Left lobe of liver (tissue), 2 donors: ENCODE measurements at regions not wholly inside any gene's neighbourhood (a gene's known extent, or its start where the extent isn't known, plus 50 kb on each side); places are given as distances from the start of the nearest gene placed in this dataset.

Experiments used
- ATAC-seq: fragments of 200-7000 bp; cut with Tn5 transposase; one replicate; pipeline ENCODE4 v1.9.1; 2020; ENCODE audit warnings: mild to moderate bottlenecking, moderate library complexity
- DNase-seq: peaks from one replicate; pipeline ENCODE4 v3.0.0-alpha.2; 2020; ENCODE audit warnings: low spot score
- donor health status: DM: no; HTN: no; CAD: no; lungs with moderate emphysema.
- donor health status: DM: no; HTN: yes; CAD: no.

DNA sequence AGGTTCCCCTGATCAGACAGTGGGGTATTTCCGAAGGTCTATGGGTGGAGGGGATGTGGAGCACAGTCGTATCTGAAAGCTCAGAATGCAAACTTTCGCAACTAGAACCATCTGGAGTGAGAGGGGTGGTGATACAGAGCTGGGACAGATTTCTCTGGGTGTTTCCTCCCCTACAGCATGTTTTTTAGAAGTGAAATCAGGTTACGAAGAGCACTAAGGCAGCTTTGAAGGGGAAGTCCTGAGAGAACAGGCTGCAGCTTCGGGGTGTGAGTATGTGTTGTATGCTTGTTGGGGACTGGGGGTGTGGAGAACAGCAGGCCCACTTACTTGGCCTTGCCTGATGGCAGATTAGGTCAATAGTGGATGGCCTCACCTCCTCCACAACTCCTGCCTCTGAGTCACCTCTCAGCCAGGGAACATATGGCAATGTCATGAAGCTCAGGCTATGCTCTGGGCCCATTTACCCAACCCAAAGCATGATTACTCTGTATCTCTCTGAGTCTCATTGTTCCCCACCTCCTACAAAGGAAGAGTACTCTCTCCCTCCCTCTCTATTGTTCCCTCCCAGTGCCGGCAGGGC is 107.2 kb upstream of the RASGRP1 start:
- ATAC-seq: no peak
- DNase-seq: no peak

DNA sequence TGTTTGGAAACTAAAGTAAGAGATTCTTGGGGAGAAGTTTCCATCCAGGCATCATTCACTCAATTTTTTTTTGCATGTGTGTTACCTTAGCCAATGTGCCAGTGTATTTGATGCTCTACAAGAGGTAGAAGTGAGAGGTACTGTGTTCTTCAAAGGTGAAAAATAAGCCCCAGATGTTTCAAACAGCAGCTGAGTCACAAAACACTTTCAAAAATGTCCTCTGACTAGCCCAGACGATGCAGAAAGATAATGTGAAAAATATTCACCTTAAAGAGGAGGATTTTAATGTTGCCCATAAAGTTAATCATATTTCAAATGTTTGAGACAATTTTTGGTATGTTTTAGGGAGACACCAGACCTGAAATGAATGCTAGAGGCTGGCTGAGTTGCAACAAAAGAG is 107.7 kb upstream of the RASGRP1 start:
- DNase-seq (no peak), ATAC-seq (no peak)

DNA sequence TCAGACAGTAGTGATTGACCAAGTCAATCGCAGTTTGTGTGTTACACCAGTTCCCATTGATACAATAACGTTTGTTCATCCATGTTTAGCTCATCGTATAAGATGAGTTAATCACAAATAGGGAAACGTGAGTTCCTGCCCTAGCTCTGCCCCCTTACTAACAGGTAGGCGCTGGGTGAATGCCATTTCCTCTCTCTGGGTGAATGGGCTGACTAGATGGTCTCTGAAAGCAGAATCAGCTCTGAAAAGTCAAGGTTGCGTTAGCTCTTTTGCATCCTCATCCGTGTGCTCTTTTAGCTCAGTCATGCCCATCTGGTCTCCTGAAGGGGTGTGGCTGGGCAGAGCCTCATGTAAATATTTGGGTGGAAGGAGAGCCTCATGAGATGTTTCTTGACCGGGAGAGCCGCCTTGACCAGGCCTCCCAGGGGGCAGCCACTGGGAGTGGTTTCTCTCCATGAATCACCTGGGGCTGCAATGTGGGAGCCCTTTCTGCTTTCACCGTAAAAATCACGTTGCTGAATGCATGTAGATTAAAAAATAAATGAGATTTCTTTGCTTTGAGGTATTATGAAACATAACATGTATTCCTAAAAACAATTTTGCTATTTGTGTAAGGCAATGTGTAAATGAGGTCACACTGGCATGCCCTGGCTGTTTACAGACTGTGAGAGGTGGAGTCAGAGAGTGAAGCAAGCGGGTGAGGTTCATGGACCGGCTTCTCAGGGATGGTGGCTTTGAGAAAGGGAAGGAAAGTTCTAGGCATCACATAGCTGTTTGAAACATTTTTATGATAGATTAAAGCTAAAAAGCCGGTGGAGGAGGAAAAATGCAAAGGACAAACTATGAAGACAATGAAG is 108.4 kb upstream of the RASGRP1 start:
- DNase-seq (no peak), ATAC-seq (no peak)

DNA sequence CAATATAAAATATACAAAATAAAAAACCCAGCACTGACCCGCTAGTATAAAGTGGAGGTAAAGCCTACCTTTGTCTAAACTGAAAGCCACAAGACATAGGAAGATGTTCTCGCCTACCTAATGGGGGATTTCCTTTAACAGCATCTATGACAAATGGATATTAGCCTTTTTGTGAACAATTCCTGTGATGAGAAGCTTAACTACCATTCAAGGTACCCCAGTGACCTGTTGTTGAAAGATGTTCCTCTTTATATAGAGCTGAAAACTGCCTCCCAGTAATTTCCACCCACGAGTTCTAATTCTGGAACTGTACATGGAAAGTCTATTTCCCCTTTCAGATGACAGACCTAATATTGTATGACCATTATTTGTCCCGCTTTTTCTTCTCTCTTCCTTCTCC is 109.8 kb upstream of the RASGRP1 start:
- no peak for ATAC-seq

DNA sequence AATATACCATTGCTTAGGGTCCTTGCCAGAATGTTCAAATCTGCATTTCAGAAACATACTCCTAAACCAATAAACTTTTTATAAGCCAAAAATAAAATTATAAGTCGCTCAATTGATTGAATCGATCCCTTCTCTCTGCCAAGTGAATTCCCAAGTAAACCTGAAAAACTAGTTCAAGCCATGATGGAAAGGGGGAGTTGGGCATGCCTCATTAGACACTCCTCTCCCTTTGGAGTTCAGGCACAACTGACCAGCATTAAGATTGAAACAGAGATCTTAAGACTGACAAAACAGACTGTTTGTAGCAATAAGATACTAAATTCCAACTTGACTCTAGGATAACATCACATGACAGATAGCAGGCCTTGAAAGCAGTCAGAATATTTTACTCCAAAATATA is 113.7 kb upstream of the RASGRP1 start:
- ATAC-seq (no peak), DNase-seq (no peak)

More for the DNA sequence above, 109.8 kb upstream of the RASGRP1 start:
- no peak for DNase-seq

DNA sequence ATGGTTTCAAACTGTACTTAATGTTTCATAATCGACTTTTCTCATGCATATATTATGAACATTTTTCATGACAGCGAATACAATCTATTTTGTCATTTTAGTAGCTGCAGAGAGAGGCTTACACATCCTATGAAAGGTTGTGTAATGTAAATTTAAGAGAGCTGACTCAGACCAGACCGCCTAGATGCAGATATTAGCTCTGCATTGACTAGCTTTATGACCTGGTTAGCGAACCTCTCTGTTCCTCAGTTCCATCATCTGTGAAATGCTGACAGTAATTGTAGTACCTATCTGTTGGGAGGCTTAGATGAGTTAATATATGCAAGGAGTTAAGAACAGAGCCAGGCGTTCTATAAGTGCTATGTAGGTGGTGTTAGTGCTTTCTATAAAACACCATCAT is 116.2 kb upstream of the RASGRP1 start:
- ATAC-seq (no peak), DNase-seq (no peak)

DNA sequence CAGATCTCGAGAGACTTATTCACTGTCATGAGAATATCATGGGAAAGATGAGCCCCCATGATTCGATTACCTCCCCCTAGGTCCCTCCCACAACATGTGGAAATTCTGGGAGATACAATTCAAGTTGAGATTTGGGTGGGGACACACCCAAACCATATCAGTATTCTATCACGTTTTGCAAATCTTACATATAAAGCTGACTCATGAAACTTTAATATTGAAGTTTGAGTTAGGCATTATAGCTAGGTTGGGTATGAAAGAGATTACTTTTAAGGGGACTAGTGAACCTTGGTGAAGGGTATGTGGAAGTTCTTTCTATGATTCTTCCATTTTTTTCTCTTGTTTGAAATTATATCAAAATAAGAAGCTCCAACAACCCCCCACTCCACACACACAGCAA is 117.7 kb upstream of the RASGRP1 start:
- DNase-seq (no peak), ATAC-seq (no peak)

DNA sequence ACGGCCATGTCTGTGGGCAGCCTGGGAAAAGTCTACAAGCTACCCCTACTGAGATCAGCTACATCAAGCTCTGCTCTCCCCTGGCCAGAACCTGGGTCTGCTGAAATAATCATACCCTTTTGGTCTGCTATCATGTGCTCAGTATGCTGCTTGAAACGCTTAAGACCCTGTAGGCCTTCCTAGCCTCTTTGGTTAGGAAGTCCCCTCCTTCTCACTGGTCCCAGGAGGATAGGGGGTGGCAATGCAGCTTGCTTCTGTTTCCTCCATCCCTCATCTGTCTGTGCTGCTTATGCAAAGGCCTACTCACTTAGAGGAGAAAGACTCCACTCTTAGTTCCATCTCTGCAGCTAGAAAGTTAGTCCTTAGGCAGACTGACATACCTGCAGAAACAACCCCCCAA is 118.2 kb upstream of the RASGRP1 start:
- DNase-seq (no peak), ATAC-seq (no peak)

DNA sequence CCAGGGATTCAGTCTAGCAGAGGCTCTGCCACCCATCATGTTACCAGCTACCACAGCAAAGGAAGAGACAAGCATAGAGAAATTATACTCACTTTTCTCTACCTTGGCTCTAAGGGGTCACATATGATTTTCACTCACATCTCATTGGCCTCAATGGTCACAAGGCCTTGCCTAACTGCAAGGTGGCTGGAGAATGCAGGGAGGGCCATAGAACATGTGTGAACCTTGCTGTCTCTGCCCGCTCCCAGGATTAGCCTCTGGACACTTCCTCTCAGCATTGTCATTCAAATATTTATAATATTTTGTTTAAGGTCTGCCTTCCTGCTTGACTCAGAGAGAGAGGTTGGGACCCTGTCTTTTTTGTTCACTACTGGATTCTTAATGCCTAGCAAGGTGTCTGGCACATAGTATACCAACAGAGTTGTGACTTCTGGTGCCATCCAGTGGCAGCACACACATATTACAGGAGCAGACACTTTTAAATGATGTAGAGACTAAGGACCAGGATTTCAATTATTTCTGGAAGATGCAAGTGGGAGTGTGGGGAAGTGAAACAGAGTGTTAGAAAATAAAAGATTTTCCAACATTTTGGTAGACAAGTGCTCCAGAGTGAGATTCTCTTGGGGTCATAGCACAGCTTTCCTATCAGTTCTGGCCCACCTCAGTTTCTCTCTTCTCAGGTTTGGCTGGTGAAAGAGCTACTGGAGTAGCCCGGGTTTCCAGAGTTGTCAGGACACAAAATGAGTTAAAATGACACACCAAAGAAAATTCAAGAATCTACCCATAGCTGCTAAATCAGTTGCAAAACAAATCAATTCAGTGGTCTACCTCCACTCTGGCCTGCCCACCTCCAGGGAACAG is 119.0 kb upstream of the RASGRP1 start:
- ATAC-seq (peak; percentile 98), DNase-seq (peak; percentile 52)

DNA sequence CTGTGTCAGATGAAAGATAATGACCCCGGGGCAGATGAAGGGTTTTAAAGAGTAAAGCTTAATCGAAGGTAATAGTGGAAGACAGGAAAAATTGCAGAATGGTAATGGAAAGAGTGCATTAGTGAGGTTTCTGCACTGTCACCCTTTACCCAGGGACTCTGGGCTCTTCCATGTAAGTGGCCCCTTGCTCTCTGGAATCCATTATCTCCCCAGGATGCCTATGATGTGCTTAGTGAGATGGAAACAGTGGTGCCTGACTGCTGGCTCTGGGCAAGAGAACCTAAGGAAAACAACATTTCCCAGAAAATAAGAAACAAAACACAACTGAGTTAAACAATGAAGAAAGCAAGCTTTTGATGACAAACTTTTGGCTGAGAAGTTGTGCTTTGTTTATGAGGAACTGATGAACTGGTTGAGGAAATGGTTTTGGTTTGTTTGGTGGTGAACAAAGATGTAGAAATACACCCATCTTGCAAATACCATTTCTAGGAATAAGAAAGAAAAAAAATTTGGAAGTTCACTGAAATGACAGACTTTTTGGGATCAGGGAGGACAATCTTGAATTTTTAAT is 119.9 kb upstream of the RASGRP1 start:
- no peak for DNase-seq
- no peak for ATAC-seq

DNA sequence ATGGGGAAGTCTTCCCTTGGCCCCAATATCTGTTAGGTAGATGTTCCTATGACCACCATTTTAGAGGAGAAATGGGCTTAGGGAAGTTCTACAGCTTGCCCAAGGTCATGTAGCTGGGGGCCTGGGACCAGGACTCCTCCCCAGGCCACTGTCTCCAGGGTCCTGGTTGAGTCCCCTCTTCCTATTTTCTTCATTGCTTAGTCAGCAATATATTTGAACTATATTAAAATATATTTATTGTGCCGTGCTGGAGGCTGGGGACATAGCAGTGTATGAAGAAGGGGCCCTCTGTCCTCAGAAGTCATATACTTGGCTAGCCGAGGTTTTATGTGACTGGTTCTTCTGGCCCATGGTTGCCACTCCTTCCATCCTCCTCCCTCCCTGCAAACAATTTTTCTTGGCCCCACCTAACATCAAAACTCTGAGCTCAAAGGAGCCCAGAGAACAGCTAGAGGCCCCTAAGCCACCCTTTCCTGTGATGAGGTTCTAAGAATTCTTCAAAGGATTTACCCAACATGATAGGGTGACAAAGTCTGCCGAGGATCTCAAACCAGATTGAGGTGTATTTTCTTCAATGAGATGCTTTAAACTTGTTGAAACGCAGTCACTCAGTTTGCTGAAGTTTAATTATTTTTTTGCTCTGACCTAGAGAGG is 121.2 kb upstream of the RASGRP1 start:
- DNase-seq (no peak), ATAC-seq (no peak)

DNA sequence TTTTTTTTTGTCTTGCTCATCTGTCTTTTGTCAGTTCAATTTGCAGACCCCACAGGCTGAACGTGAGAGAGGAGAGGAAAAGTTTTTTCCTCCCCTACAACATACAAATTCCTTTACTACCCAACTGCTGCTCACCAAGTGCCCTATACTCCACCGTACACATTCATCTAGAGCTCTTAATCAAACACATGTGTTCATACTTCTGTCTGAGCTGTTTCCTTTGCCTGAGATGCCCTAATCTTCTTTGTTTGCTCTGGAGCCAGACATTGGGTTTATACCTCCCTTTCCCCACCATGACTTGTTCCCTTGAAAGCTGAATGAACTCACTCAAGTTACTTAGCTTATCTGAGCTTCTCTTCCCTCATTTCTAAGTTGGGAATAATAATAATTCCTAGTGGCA is 122.7 kb upstream of the RASGRP1 start:
- ATAC-seq: no peak
- DNase-seq: no peak

DNA sequence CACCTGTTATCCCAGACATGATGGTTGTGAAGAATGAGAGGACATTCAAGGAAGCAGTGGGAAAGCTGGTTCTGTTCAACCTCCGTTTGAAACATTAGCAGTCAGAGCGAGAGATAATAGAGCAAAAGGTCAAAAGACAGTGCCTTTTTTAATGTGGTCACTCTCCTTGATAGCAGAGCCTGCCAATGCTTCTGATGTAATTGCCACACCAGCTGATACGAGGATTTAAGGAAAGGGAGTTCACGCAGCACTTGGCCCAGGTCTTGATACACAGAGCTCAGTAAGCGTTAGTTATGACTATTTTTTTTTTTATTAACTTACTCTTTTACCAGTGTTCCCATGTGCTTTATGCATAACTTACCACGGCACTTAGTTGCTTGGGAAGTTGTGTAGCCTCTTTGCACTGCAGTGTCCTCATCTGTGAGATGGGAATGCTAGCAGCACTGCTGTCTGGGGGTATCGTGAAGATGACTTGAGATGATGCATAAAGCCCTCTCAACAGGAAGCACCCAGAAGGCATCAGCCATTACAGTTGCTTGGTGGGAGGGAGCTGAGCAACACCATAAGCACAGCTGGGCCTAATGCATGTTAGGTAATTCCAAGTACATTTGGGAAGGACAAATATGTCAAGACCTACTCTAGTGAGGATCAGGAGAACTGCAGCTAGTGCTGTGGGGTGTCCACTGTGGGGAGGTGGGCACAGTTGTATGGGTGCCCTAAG is 123.3 kb upstream of the RASGRP1 start:
- no peak for DNase-seq
- ATAC-seq: peak; percentile 25

DNA sequence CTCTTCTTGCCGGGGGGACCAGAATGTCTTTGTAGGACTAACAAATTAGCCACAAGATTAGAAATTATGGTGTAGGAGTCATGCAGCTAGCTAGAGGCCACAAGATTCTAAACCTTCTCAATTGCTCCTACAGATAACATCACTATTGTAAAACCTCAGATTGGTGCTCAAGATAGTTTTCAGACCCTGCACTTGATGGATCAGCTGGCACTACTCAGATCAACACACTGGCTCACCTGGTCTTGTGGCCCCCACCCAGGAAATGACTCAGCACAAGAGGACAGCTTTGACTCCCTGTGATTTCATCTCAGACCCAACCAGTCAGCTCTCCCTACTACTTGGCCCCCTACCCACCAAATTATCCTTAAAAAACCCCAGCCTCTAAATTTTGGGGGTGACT is 124.1 kb upstream of the RASGRP1 start:
- DNase-seq (no peak), ATAC-seq (no peak)

DNA sequence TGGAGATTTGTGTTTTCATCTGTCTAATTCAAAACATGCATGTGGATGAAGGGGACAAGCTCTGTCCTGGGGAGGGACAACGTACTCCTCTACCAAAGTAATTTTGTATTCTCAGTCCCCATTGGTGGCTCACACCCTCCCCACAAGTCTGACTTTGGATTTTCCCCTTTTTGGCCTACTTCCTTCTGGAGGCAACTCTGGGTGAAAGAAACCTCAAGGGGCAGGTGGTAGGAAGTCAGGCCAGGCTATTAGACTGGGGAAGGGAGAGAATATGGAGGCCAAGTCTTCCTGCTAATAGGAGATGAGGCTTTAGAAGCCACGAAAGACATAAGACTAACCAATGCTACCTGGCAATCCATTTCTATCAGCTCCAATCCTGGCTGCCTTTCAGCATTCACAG is 124.9 kb upstream of the RASGRP1 start:
- DNase-seq (no peak), ATAC-seq (no peak)

DNA sequence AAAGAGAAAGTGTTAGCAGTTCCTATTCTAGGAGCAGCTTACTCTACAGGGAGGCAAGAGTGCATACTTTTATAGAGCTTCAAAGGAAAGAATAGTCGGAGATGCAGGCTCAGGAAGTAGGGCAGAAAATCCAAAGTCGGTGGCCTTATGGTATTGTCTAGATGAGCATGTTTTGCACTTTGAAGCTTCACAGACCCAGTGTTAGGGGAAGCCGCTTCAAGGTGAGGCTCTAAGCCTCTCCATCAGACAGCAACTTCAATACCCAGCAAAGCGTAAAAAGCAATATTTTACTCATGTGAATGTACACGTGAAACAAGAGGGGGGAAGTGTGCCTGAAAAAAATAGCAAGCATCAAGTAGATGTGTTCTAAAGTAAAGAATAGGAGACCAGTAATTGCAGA is 125.6 kb upstream of the RASGRP1 start:
- no peak for DNase-seq
- no peak for ATAC-seq

DNA sequence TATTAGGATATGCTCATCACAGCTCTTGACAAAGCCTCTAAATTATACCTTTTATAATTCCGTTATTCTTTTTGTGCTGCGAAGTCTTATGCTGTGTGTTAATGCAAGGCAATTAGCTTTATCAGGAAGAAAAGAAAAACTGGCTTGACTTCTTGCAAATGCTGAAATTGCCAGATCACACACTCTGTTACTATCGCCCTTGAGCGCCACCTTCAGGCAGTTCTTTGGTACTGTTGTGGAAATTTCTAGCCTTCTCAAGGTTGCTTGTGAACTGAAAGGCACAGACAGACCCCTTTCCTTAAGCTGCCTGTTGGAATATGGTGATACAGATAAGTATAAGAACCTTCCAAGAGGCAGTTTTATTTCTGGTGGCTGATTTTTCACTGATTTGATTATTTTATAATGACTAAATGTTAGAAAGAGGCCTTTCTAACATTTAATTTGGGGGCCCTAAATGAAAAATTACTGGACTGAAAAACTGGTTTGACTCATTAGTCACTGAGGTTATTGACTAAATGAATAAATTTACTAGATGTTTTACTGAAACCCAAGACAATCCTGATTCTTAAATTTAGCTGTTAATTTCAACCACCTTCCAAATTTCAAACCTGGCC is 126.2 kb upstream of the RASGRP1 start:
- ATAC-seq: peak; percentile 84
- DNase-seq: peak; percentile 50

DNA sequence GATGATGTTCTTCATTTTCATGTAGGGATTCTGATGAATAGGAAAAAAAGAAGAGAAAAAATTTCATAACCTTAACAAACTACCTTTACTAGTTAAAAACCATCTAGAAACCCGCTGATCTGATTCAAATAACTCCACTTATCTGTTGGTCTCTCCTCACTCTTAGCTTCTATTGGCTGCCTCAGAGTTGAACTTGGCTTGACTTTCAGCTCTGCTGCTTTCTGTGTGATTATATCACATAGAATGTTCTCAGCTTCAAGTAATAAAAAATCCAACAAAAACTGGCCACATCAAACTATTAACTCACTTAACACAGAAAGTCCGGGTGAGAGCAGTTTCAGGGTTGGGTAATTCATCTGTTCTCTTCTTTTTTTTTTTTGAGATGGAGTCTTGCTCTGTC is 126.8 kb upstream of the RASGRP1 start:
- no peak for DNase-seq
- no peak for ATAC-seq

DNA sequence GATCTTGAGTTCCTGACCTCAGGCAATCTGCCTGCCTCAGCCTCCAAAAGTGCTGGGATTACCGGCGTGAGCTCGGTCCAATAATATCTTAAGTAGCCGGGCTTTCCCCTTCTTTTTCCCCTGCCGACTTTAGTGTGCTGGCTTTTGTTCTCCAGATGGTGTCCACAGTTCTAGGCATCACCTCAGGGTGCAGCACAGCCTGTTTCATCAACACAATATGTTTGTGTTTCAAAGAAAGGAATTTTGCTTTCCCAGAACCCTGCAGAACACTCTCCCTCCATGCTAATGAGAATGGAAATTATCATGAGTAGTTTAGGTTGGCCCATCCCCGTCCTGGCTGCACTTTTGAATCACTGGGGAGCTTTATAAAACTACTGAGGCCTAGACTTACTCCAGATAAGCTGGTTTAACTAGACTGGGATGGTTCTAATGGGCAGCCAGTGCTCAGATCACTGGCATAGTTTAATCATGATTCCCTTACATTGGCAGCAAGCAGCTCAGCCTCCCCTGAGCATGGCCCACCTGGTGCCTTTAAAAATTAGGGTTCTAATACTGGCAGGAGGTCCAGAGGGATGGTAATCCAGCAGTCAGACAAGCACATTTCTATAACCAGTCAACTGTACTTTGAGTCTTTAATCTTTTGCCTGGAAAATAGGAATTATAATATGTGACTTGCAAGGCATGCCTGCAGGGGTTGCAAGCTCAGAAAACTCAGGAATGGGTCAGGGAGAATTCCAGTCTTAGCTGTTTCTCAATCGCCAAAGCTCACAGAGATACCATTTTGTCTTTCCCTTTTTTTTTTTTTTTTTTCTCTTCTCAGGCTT is 127.6 kb upstream of the RASGRP1 start:
- no peak for ATAC-seq
- DNase-seq: no peak
